H1 (cell line): ENCODE measurements at regions not wholly inside any gene's neighbourhood (a gene's known extent, or its start where the extent isn't known, plus 50 kb on each side); places are given as distances from the start of the nearest gene placed in this dataset.

Source experiments
- ASH2L ChIP-seq: fragments of 200-600, 300-600 bp; sonication (generic); IDR thresholded peaks from one replicate; pipeline ENCODE4 v1.7.1; 2017; ENCODE audit warnings: low read length
- EGR1 ChIP-seq: IDR thresholded peaks from 2 replicates; pipeline ENCODE4 v1.6.1; 2011; ENCODE audit warnings: low read depth, low read length, borderline replicate concordance
- POLR2AphosphoS5 ChIP-seq: IDR thresholded peaks from 2 replicates; pipeline ENCODE4 v1.6.1; 2011; ENCODE audit warnings: low read depth, low read length
- RNF2 ChIP-seq: fragments of 200-900, 300-1000 bp; sonication (generic); IDR thresholded peaks from 2 replicates; pipeline ENCODE4 v1.7.1; 2016; ENCODE audit warnings: borderline replicate concordance, low read depth, mild to moderate bottlenecking, antibody characterized with exemption, low read length; ENCODE audit not compliant: poor library complexity, severe bottlenecking; ENCODE audit errors: missing control alignments
- SIN3A ChIP-seq, 2 experiments: IDR thresholded peaks in 1 of 2; conservative IDR thresholded peaks in 1 of 2; 2 replicates each; pipeline ENCODE4 v1.6.1; 2011 to 2012; ENCODE audit warnings: low read length in 2 of 2, improper control_type of control experiment in 1 of 2, low read depth in 1 of 2, mild to moderate bottlenecking in 1 of 2
- TAF1 ChIP-seq: IDR thresholded peaks from 2 replicates; pipeline ENCODE4 v1.6.1; 2011; ENCODE audit warnings: mild to moderate bottlenecking, low read depth, low read length

- TF ChIP-seq EGR1, result no peak
- TF ChIP-seq RNF2, result no peak
- no peak for TF ChIP-seq ASH2L
- TF ChIP-seq TAF1, result no peak
- no peak for TF ChIP-seq SIN3A (conservative IDR thresholded peaks at IDR 0.05 in 1 of 2, IDR thresholded peaks at IDR 0.05 in 1 of 2; ENCODE audit: low read depth in 1 of 2, low read length in 2 of 2)
- no peak for TF ChIP-seq POLR2AphosphoS5
Observed at GRCh38 chr10:3978761-3979160, 193.8 kb upstream of the KLF6 start (continued).
